ENCODE measurements at regions not wholly inside any gene's neighbourhood (a gene's known extent, or its start where the extent isn't known, plus 50 kb on each side); places are given as distances from the start of the nearest gene placed in this dataset.

GRCh38 chr6:125658136-125658535 is 91.3 kb upstream of the HEY2 start:
- DNase-seq (ENCODE audit: low spot score) = no peak

GRCh38 chr6:125658759-125659431 is 90.5 kb upstream of the HEY2 start:
- DNase-seq (ENCODE audit: low spot score) = no peak

GRCh38 chr6:125659887-125660286 is 89.5 kb upstream of the HEY2 start:
- DNase-seq (ENCODE audit: low spot score) = no peak

- no peak for DNase-seq (ENCODE audit: low spot score)
Observed at GRCh38 chr6:125662296-125662695, 87.1 kb upstream of the HEY2 start.

GRCh38 chr6:125665295-125665814 is 84.1 kb upstream of the HEY2 start:
- DNase-seq (ENCODE audit: low spot score) = no peak

- DNase-seq (ENCODE audit: low spot score) = no peak
Observed at GRCh38 chr6:125667326-125667725, 82.1 kb upstream of the HEY2 start.

- peak; percentile 92 for DNase-seq (ENCODE audit: low spot score)
Observed at GRCh38 chr6:125668071-125668470, 81.4 kb upstream of the HEY2 start.

- DNase-seq (ENCODE audit: low spot score) = peak; percentile 37
Observed at GRCh38 chr6:125670568-125670967, 78.9 kb upstream of the HEY2 start.

- DNase-seq (ENCODE audit: low spot score) = no peak
Observed at GRCh38 chr6:125671323-125671722, 78.1 kb upstream of the HEY2 start.

GRCh38 chr6:125674230-125674629 is 75.2 kb upstream of the HEY2 start:
- no peak for DNase-seq (ENCODE audit: low spot score)

- peak; percentile 15 for DNase-seq (ENCODE audit: low spot score)
Observed at GRCh38 chr6:125678601-125679000, 70.8 kb upstream of the HEY2 start.

- DNase-seq (ENCODE audit: low spot score) = no peak
Observed at GRCh38 chr6:125679128-125679527, 70.3 kb upstream of the HEY2 start.

GRCh38 chr6:125679651-125680050 is 69.8 kb upstream of the HEY2 start:
- DNase-seq (ENCODE audit: low spot score) = no peak

- DNase-seq (ENCODE audit: low spot score) = no peak
Observed at GRCh38 chr6:125682939-125683338, 66.5 kb upstream of the HEY2 start.

- no peak for DNase-seq (ENCODE audit: low spot score)
Observed at GRCh38 chr6:125688138-125688537, 61.3 kb upstream of the HEY2 start.

- DNase-seq (ENCODE audit: low spot score) = no peak
Observed at GRCh38 chr6:125693480-125693879, 56.0 kb upstream of the HEY2 start.

- peak; percentile 51 for DNase-seq (ENCODE audit: low spot score)
Observed at GRCh38 chr6:125699591-125699990, 49.8 kb upstream of the HEY2 start.

Measured in pons (tissue), 1 donor.